ENCODE measurements at regions not wholly inside any gene's neighbourhood (a gene's known extent, or its start where the extent isn't known, plus 50 kb on each side); places are given as distances from the start of the nearest gene placed in this dataset.
"Not testable (repeated sequence)": the region's sequence is repeated elsewhere in the genome, so short reads cannot be mapped to it uniquely, and the experiment has no call there.

- H3K4me3 ChIP-seq (ENCODE audit: low read length): no peak overlapping the region
- WGBS (ENCODE audit: insufficient coverage): 84% methylated on average over 4 of the region's 7 CpGs
- H3K36me3 ChIP-seq (ENCODE audit: control insufficient read depth, insufficient read depth, low read length): no peaks in the 10 kb centered on the region
- H3K4me1 ChIP-seq (ENCODE audit: control insufficient read depth, insufficient read depth, low read length): no peaks in the 10 kb centered on the region
- peaks cover 3% of the 10 kb centered on the region for H3K9me3 ChIP-seq (replicated peaks; ENCODE audit: control insufficient read depth, low read depth, low read length)
- DNase-seq: no peak
- no peak overlapping the region for H3K27ac ChIP-seq (ENCODE audit: low read length)
- peaks cover 12% of the 10 kb centered on the region for H3K27me3 ChIP-seq (ENCODE audit: control insufficient read depth, insufficient read depth, low read length)
These were observed 72.1 kb upstream of the EPB41L1 start for GRCh38 chr20:36082315-36082915.

GRCh38 chr20:36083200-36083599 is 71.3 kb upstream of the EPB41L1 start:
- not testable (repeated sequence) for H3K4me1 ChIP-seq (ENCODE audit: control insufficient read depth, insufficient read depth, low read length); H3K36me3 ChIP-seq (ENCODE audit: control insufficient read depth, insufficient read depth, low read length); DNase-seq; H3K27ac ChIP-seq (ENCODE audit: low read length); H3K27me3 ChIP-seq (ENCODE audit: control insufficient read depth, insufficient read depth, low read length); H3K4me3 ChIP-seq (ENCODE audit: low read length); H3K9me3 ChIP-seq (replicated peaks; ENCODE audit: control insufficient read depth, low read depth, low read length)
- WGBS (ENCODE audit: insufficient coverage): no CpG with 5 or more reads among the region's 4 CpGs

GRCh38 chr20:36084356-36084755 is 70.2 kb upstream of the EPB41L1 start:
- WGBS (ENCODE audit: insufficient coverage): 83% methylated on average over 2 of the region's 3 CpGs
- no peak overlapping the region for H3K27ac ChIP-seq (ENCODE audit: low read length)

GRCh38 chr20:36084897-36085613 is 69.5 kb upstream of the EPB41L1 start:
- H3K27ac ChIP-seq (ENCODE audit: low read length): no peak overlapping the region
- no peaks in the 10 kb centered on the region for H3K36me3 ChIP-seq (ENCODE audit: control insufficient read depth, insufficient read depth, low read length)
- WGBS (ENCODE audit: insufficient coverage): 91% methylated on average over 1 of the region's 4 CpGs
- no peak for DNase-seq
- H3K9me3 ChIP-seq (replicated peaks; ENCODE audit: control insufficient read depth, low read depth, low read length): peaks cover 3% of the 10 kb centered on the region
- no peak overlapping the region for H3K4me3 ChIP-seq (ENCODE audit: low read length)
- H3K4me1 ChIP-seq (ENCODE audit: control insufficient read depth, insufficient read depth, low read length): no peaks in the 10 kb centered on the region
- peaks cover 13% of the 10 kb centered on the region for H3K27me3 ChIP-seq (ENCODE audit: control insufficient read depth, insufficient read depth, low read length)

More at GRCh38 chr20:36084356-36084755, 70.2 kb upstream of the EPB41L1 start:
- H3K9me3 ChIP-seq (replicated peaks; ENCODE audit: control insufficient read depth, low read depth, low read length): peaks cover 3% of the 10 kb centered on the region
- peaks cover 8% of the 10 kb centered on the region for H3K27me3 ChIP-seq (ENCODE audit: control insufficient read depth, insufficient read depth, low read length)
- H3K4me1 ChIP-seq (ENCODE audit: control insufficient read depth, insufficient read depth, low read length): no peaks in the 10 kb centered on the region
- H3K36me3 ChIP-seq (ENCODE audit: control insufficient read depth, insufficient read depth, low read length): no peaks in the 10 kb centered on the region
- no peak overlapping the region for H3K4me3 ChIP-seq (ENCODE audit: low read length)
- no peak for DNase-seq

- no peak overlapping the region for H3K27ac ChIP-seq (ENCODE audit: low read length)
- WGBS (ENCODE audit: insufficient coverage): no CpG with 5 or more reads among the region's 3 CpGs
These were observed 68.8 kb upstream of the EPB41L1 start for GRCh38 chr20:36085686-36086267.

GRCh38 chr20:36086767-36087166 is 67.8 kb upstream of the EPB41L1 start:
- H3K27me3 ChIP-seq (ENCODE audit: control insufficient read depth, insufficient read depth, low read length): peaks cover 26% of the 10 kb centered on the region
- H3K27ac ChIP-seq (ENCODE audit: low read length): no peak overlapping the region
- DNase-seq: no peak
- H3K36me3 ChIP-seq (ENCODE audit: control insufficient read depth, insufficient read depth, low read length): no peaks in the 10 kb centered on the region
- peaks cover 3% of the 10 kb centered on the region for H3K9me3 ChIP-seq (replicated peaks; ENCODE audit: control insufficient read depth, low read depth, low read length)
- peaks cover 2% of the 10 kb centered on the region for H3K4me1 ChIP-seq (ENCODE audit: control insufficient read depth, insufficient read depth, low read length)
- no CpG with 5 or more reads among the region's 2 CpGs for WGBS (ENCODE audit: insufficient coverage)
- H3K4me3 ChIP-seq (ENCODE audit: low read length): no peak overlapping the region

More at GRCh38 chr20:36085686-36086267, 68.8 kb upstream of the EPB41L1 start:
- H3K9me3 ChIP-seq (replicated peaks; ENCODE audit: control insufficient read depth, low read depth, low read length): peaks cover 3% of the 10 kb centered on the region
- DNase-seq: no peak
- H3K4me1 ChIP-seq (ENCODE audit: control insufficient read depth, insufficient read depth, low read length): no peaks in the 10 kb centered on the region
- peaks cover 19% of the 10 kb centered on the region for H3K27me3 ChIP-seq (ENCODE audit: control insufficient read depth, insufficient read depth, low read length)
- H3K36me3 ChIP-seq (ENCODE audit: control insufficient read depth, insufficient read depth, low read length): no peaks in the 10 kb centered on the region
- H3K4me3 ChIP-seq (ENCODE audit: low read length): no peak overlapping the region

- H3K27ac ChIP-seq (ENCODE audit: low read length): no peak overlapping the region
- H3K4me1 ChIP-seq (ENCODE audit: control insufficient read depth, insufficient read depth, low read length): peaks cover 22% of the 10 kb centered on the region
- 92% methylated on average over 4 of the region's 5 CpGs for WGBS (ENCODE audit: insufficient coverage)
- DNase-seq: no peak
- H3K27me3 ChIP-seq (ENCODE audit: control insufficient read depth, insufficient read depth, low read length): peaks cover 42% of the 10 kb centered on the region
- H3K36me3 ChIP-seq (ENCODE audit: control insufficient read depth, insufficient read depth, low read length): no peaks in the 10 kb centered on the region
- H3K9me3 ChIP-seq (replicated peaks; ENCODE audit: control insufficient read depth, low read depth, low read length): no peaks in the 10 kb centered on the region
- H3K4me3 ChIP-seq (ENCODE audit: low read length): no peak overlapping the region
These were observed 64.3 kb upstream of the EPB41L1 start for GRCh38 chr20:36090223-36090622.

- peaks cover 35% of the 10 kb centered on the region for H3K27me3 ChIP-seq (ENCODE audit: control insufficient read depth, insufficient read depth, low read length)
- peak overlapping the region; percentile 20 for H3K4me3 ChIP-seq (ENCODE audit: low read length)
- 2% methylated on average over 35 of the region's 42 CpGs for WGBS (ENCODE audit: insufficient coverage)
These were observed 62.8 kb upstream of the EPB41L1 start for GRCh38 chr20:36091561-36092397.

GRCh38 chr20:36092398-36093024 is 62.0 kb upstream of the EPB41L1 start:
- WGBS (ENCODE audit: insufficient coverage): under 1% methylated on average over 63 of the region's 89 CpGs
- peaks cover 23% of the 10 kb centered on the region for H3K4me1 ChIP-seq (ENCODE audit: control insufficient read depth, insufficient read depth, low read length)
- H3K27me3 ChIP-seq (ENCODE audit: control insufficient read depth, insufficient read depth, low read length): peaks cover 33% of the 10 kb centered on the region
- no peak overlapping the region for H3K27ac ChIP-seq (ENCODE audit: low read length)
- H3K36me3 ChIP-seq (ENCODE audit: control insufficient read depth, insufficient read depth, low read length): no peaks in the 10 kb centered on the region
- DNase-seq: peak; percentile 48
- H3K9me3 ChIP-seq (replicated peaks; ENCODE audit: control insufficient read depth, low read depth, low read length): no peaks in the 10 kb centered on the region
- peak overlapping the region; percentile 55 for H3K4me3 ChIP-seq (ENCODE audit: low read length)

More at GRCh38 chr20:36091561-36092397, 62.8 kb upstream of the EPB41L1 start:
- Histone ChIP-seq H3K27ac (ENCODE audit: low read length) (no peak overlapping the region), H3K36me3 (ENCODE audit: control insufficient read depth, insufficient read depth, low read length) (no peaks in the 10 kb centered on the region), H3K4me1 (ENCODE audit: control insufficient read depth, insufficient read depth, low read length) (peaks cover 22% of the 10 kb centered on the region), H3K9me3 (replicated peaks; ENCODE audit: control insufficient read depth, low read depth, low read length) (no peaks in the 10 kb centered on the region)
- DNase-seq: no peak
